ENCODE measurements at regions not wholly inside any gene's neighbourhood (a gene's known extent, or its start where the extent isn't known, plus 50 kb on each side); places are given as distances from the start of the nearest gene placed in this dataset.

DNA sequence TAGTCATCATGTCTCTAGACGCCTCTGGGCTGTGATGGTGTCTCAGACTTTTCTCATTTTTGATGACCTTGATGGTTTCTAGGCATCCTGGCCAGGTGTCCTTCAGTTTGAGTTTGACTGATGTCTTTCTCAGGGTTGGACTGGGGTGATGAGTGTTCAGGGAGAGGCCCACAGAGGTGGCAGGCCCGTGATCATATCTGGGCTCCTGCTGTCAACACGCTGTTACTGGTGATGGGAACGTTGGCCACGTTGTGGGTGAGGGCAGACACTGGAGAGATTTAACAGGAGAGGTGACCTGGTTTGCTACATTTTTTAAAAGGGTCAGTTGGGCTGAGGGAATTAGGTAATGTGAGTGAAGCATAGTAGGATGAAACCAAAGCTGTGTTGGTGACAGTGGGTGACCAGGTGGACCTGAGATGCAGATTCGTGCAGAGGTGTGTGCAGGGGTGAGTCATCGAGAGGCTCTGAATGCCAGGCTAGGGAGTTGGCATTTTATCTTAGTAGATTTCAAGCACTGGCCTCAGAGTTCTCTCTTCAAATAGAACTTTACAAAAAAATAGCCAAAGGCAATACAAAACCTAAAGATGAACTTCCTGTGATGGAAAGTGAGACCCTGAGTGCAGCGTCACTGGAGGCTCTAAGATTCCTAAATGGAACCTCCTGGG is 174.1 kb downstream of the CDH26 start:
- DNase-seq = no peak

GRCh38 chr20:60132827-60133670 is 174.8 kb downstream of the CDH26 start:
- no peak for DNase-seq

DNA sequence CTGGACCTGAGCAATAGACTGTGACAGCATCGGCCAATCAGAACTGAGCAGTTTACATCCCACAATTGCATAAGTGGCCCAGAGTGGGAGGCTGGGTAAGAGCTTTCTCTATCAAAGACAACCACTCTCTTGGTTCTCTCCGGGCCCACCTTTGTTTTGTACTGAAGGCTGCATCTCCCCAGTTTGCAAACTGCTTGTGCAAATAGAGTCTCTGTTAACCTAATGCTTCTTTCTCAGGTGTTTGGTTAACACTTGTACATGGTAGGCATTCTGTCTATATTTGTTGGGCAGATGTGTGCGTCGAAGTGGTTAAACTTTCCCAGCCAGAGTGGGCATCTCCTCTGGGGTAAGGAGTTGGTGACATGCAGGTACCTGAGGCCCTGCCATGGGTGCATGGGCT is 177.1 kb downstream of the CDH26 start:
- DNase-seq = no peak

DNA sequence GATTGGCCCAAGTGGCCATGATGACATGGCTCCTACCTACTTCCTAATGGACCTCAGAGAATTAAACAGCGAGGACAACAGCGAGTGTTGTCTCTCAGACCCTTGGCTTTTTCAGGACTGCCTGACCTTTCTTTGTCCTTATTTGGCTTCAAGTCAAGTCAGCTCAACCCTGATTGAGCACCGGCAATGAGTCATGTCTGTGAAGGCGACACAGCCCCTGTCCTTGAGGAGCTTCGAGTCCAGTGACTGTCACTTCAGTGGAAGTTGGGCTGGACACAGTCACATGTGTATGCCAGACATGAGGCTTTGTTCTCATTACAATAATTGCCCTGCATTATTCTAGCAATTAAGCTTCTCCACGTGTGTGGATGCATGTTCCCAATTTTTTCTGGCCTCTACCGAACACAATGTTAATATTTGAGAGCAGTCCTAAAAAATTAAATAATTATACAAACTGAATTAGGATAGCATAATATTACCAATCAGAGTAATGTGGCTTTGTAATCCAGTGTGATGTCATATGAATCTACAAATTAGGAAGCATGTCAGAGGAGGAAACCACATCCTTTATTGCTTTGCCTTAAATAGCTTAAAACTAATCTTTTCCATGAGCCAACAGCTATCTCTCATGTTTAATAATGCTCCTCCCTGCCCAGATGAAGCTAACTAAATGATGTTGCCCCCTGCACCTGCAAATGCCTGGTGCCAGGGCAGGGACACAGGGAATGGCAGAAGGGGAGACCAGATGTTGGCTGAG is 178.6 kb downstream of the CDH26 start:
- no peak for DNase-seq

GRCh38 chr20:60137657-60138245 is 179.5 kb downstream of the CDH26 start:
- DNase-seq = no peak

DNA sequence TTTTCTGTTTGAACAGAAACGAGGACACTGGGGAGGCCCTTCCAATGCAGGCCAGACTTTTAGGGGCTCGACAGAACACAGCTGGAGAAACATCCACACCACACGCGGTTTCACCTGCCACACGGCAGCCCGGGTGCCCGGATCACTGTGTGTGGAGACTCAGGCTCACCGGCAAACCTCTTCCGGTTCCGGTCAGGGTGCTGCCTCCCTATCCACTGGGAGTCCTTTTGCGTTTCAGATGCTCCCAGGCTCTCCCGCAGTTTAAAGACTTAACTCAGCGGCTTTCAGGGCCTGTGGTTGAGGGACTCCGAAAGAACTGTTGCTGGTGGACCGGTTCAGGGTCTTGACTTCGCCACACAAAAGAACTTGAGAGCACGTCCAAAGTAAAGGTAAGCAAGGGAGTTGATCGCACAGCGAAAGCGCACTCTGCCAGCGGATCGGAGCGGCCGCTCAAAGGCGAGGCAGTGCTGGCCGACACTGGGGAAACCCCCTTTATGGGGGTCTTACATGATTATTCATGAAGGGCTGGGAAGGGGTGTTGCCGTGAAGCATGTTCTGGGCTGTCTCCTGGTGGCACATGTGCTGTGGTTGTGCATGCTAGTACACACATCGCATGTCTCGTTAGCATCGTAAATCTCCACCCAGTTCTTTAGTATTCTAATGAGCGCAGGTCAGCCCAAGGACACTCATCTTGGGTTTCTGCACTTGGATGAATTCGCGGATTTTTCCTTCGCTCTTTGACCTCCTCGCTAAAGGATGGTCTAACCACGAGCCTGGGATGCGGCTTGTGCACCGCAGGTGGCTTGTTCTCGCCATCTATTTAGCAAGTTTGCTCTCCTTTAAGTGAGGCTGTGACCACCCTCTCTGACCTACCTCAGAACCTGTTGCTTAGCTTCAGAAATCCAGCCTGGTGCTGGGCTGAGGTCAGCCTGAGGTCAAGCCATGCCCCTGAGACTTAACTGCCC is 180.3 kb downstream of the CDH26 start:
- no peak for DNase-seq

- no peak for DNase-seq
Observed at GRCh38 chr20:60139663-60140446, 181.6 kb downstream of the CDH26 start.

DNA sequence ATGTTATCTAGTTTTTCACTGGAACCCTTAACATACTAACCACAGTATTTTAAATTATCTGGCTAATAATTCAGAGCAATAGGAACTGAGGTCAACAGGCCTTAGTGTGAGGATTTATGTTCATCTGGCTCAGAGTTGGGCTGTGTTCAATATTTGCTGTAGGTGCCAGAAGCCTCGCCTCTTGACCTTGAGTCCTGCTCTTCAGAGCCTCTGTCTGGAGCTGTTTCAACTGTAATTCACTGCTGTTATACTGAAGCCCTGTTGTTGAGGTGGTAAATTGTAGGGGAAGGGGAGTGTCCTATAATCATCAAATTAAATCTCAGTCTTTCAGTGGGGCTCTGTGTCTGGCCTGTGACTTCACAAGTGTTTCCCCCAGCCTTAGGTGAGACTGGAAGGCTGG is 184.4 kb downstream of the CDH26 start:
- DNase-seq = no peak

GRCh38 chr20:60143261-60143842 is 185.1 kb downstream of the CDH26 start:
- DNase-seq = no peak

- no peak for DNase-seq
Observed at GRCh38 chr20:60144404-60144803, 186.2 kb downstream of the CDH26 start.

DNA sequence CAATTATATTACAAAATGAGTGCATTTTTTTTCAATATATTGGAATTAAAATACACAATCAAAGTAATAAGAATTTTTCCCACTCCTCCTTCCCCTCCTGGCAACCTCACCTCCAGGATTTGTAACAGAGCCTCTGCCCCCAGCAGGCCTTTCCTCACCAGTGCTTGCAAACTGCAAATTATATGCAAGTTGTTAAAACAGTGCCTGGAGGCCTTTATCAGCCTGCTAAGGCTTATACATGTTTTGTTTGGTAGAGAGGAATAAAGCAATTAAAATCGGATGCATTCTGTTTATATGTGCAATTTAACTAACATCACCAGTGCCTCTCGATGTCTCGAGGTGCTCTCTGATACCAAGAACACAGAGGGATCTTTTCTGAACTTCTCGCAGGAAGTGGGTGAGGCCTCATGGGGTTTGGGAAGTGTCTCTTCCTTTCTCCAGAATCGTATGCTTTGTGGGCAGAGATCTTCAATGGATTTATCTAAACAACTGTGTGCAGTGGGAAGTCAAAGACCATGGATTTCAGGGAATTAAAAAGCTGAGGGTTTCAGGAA is 186.8 kb downstream of the CDH26 start:
- DNase-seq = no peak

DNA sequence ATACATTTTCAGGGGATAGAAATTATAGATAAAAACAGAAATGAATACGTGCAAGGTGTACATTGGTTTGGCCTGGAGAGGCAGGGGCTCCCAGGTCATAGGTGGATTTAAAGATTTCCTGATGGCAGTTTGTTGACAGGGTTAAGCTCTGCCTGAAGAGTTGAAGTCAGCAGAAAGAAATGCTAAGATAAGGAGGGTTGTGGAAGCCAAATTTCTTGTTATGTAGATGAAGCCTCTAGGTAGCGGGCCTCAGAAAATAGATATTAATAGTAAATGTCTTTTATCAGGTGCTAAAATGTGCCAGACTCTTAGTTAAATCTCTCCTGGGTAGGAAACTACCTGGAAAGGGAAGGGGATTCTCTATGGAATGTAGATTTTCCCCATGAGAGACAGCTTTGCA is 188.8 kb downstream of the CDH26 start:
- DNase-seq = no peak

DNA sequence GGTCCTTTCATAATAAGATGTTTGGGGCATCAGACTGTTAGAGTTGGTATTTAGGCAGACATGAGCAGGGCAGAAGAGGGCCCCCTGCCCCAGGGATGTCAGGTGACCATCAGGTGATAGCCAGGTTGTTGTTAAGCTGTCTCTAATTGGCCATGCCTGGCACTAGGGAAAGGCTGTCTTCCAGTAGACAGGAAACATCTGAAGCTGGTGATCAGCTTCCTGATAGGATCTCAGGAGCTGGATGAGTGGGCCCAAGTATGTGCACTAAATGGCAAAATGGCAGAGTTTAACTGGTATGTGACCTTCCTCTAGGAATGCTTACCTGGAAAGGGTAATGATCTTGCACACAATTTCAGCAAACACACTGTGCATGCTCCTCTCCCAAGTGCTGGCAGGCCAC is 190.7 kb downstream of the CDH26 start:
- DNase-seq = no peak

GRCh38 chr20:60152792-60153191 is 194.6 kb downstream of the CDH26 start:
- DNase-seq = no peak

DNA sequence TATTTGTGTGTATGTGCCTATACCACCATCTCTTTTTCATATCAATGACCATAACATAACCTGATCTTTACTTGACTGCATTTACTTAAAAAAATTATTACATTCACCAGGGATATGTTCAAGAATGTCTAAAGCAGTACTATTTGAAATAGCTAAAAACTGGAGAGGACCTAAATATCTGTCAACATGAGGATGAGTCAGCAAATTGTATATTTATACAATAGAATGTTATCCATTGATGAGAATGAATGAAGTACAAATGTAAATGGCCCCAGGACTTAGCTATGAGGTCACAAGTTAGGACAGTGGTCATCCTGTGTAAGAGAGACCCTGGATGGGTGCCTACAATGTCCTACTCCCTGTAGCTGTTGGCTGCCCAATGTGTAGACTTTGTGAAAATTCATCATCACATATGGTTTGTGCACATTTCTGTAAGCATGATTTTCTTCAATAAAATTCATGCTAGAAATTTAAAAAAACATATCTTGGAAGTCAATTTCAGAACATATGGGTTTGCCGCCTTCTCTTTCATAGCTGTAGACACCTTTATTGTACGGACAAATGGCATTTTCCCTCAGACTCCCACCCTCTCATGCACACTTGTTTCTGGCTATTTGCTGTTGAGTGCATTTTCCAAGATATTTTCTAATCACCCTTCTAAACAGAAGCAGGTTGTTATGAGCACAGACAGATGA is 202.4 kb downstream of the CDH26 start:
- no peak for DNase-seq

GRCh38 chr20:60167812-60168211 is 209.6 kb downstream of the CDH26 start:
- no peak for DNase-seq

- DNase-seq = no peak
Observed at GRCh38 chr20:60168963-60169362, 210.7 kb downstream of the CDH26 start.

DNA sequence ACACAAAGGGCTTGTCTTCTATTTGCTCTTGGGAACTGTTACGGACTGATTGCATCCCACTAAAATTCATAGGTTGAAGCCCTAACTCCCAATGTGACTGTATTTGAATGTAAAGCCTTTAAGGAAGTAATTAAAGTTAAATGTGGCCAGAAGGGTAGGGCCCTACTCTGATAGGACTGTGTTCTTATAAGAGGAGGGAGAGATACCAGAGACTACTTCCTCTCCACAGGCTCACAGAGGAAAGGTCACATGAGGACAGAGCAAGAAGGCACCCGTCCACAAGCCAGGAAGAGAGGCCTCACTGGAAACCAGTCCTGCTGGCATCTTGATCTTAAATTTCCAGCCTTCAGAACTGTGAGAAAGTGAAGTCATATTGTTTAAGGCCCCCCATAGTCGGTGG is 211.9 kb downstream of the CDH26 start:
- no peak for DNase-seq

GRCh38 chr20:60171313-60171712 is 213.1 kb downstream of the CDH26 start:
- no peak for DNase-seq

DNA sequence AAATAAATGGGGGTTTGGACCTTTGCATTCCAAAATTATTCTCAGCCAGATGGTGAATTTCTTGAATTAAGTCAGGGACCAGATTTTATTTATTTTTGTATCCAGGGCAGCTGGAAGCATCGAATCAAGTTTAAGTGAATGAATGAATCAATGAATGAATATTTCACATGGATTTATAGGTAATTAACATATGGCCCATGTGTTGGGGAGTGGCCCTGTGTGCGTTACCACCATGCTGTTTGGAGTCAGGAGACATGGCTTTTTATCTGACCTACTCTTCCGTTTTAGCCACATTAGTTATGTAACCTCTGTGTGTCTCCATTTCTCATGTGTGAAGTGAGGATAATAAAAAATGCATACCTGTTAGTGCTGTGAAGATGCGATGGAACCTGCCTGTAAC is 213.5 kb downstream of the CDH26 start:
- DNase-seq = no peak
